CD8-positive, alpha-beta memory T cell (primary cell): ENCODE measurements at regions not wholly inside any gene's neighbourhood (a gene's known extent, or its start where the extent isn't known, plus 50 kb on each side); places are given as distances from the start of the nearest gene placed in this dataset.
"Not testable (repeated sequence)": the region's sequence is repeated elsewhere in the genome, so short reads cannot be mapped to it uniquely, and the experiment has no call there.

Experiments used
- CTCF ChIA-PET: fragments of 350-600 bp; sonication (Branson Sonifier 250); formaldehyde crosslinking; loops from one replicate; lab custom pipeline; 2021; ENCODE audit warnings: antibody characterized with exemption; lab: Charles Lee
- POLR2A ChIA-PET: fragments of 350-600 bp; sonication (Branson Sonifier 250); formaldehyde crosslinking; loops from one replicate; lab custom pipeline; 2021; ENCODE audit warnings: antibody characterized with exemption; lab: Charles Lee
- DNase-seq, 5 donors: peaks; one replicate each; pipeline versions ENCODE4 v3.0.0 to v3.0.0-alpha.2; 2020 to 2022; ENCODE audit warnings: mixed read lengths in 1 of 5
- H3K27ac ChIP-seq: one replicate; pipeline ENCODE4 v1.7.0; 2013; ENCODE audit warnings: low read depth, mild to moderate bottlenecking, low read length, moderate library complexity
- H3K27me3 ChIP-seq: 2 replicates; pipeline ENCODE4 v1.7.0; 2013; ENCODE audit warnings: low read length, mild to moderate bottlenecking; ENCODE audit not compliant: insufficient read depth, poor library complexity, severe bottlenecking
- H3K36me3 ChIP-seq: 2 replicates; pipeline ENCODE4 v1.7.0; 2013; ENCODE audit warnings: mild to moderate bottlenecking, low read length, moderate library complexity; ENCODE audit not compliant: insufficient read depth
- H3K4me1 ChIP-seq: 2 replicates; pipeline ENCODE4 v1.7.0; 2013; ENCODE audit warnings: mild to moderate bottlenecking, low read length, moderate library complexity; ENCODE audit not compliant: insufficient read depth
- H3K4me3 ChIP-seq: 2 replicates; pipeline ENCODE4 v1.7.0; 2013; ENCODE audit warnings: mild to moderate bottlenecking, low read length
- H3K9me3 ChIP-seq: 2 replicates; pipeline ENCODE4 v1.7.0; 2013; ENCODE audit warnings: mild to moderate bottlenecking, low read length
- H3K27ac Mint-ChIP-seq, 8 donors: one replicate each; pipeline ENCODE4 v1.8.0; 2020 to 2021; ENCODE audit warnings: mixed read lengths in 8 of 8, mild to moderate bottlenecking in 6 of 8, inconsistent platforms in 3 of 8, moderate library complexity in 3 of 8
- H3K27me3 Mint-ChIP-seq, 2 donors: one replicate each; pipeline ENCODE4 v1.8.0; 2020 to 2021; ENCODE audit warnings: mixed read lengths in 2 of 2, mild to moderate bottlenecking in 1 of 2, moderate library complexity in 1 of 2
- H3K36me3 Mint-ChIP-seq, 3 donors: one replicate each; pipeline ENCODE4 v1.8.0; 2020 to 2021; ENCODE audit warnings: mixed read lengths in 3 of 3, inconsistent platforms in 1 of 3, mild to moderate bottlenecking in 1 of 3
- H3K4me1 Mint-ChIP-seq, 3 donors: one replicate each; pipeline ENCODE4 v1.8.0; 2020 to 2021; ENCODE audit warnings: mixed read lengths in 3 of 3, inconsistent platforms in 1 of 3, mild to moderate bottlenecking in 1 of 3
- H3K4me3 Mint-ChIP-seq, 7 donors: one replicate each; pipeline ENCODE4 v1.8.0; 2020 to 2021; ENCODE audit warnings: mixed read lengths in 7 of 7, mild to moderate bottlenecking in 6 of 7, moderate library complexity in 4 of 7, inconsistent platforms in 2 of 7
- H3K9me3 Mint-ChIP-seq, 5 donors: one replicate each; pipeline ENCODE4 v1.8.0; 2020 to 2022; ENCODE audit warnings: mixed read lengths in 5 of 5, mild to moderate bottlenecking in 3 of 5, moderate library complexity in 2 of 5, inconsistent platforms in 1 of 5

- DNase-seq, H3K4me1 ChIP-seq, H3K36me3 Mint-ChIP-seq, H3K9me3 Mint-ChIP-seq, H3K4me3 Mint-ChIP-seq, H3K27ac Mint-ChIP-seq, POLR2A ChIA-PET, H3K36me3 ChIP-seq, H3K27ac ChIP-seq, H3K4me3 ChIP-seq, H3K27me3 Mint-ChIP-seq, CTCF ChIA-PET, H3K4me1 Mint-ChIP-seq, H3K9me3 ChIP-seq, H3K27me3 ChIP-seq: not testable (repeated sequence)
Measured at GRCh38 chrY:18858484-18859191, 85.1 kb upstream of the HSFY2 start.

- H3K4me1 ChIP-seq, H3K36me3 Mint-ChIP-seq, H3K36me3 ChIP-seq, POLR2A ChIA-PET, H3K27ac Mint-ChIP-seq, H3K4me1 Mint-ChIP-seq, H3K4me3 Mint-ChIP-seq, H3K9me3 Mint-ChIP-seq, H3K27me3 ChIP-seq, DNase-seq, H3K4me3 ChIP-seq, CTCF ChIA-PET, H3K27ac ChIP-seq, H3K27me3 Mint-ChIP-seq, H3K9me3 ChIP-seq: not testable (repeated sequence)
Measured at GRCh38 chrY:18855184-18855583, 81.6 kb upstream of the HSFY2 start.

GRCh38 chrY:18853323-18853722 lies 79.8 kb upstream of the HSFY2 start:
- H3K27me3 Mint-ChIP-seq, H3K4me3 Mint-ChIP-seq, H3K4me1 Mint-ChIP-seq, H3K36me3 ChIP-seq, H3K9me3 ChIP-seq, H3K36me3 Mint-ChIP-seq, DNase-seq, H3K9me3 Mint-ChIP-seq, POLR2A ChIA-PET, H3K4me1 ChIP-seq, H3K27me3 ChIP-seq, CTCF ChIA-PET, H3K27ac Mint-ChIP-seq, H3K27ac ChIP-seq, H3K4me3 ChIP-seq: not testable (repeated sequence)

GRCh38 chrY:18836643-18837042 lies 63.1 kb upstream of the HSFY2 start:
- H3K27me3 ChIP-seq, H3K9me3 Mint-ChIP-seq, H3K4me3 ChIP-seq, H3K4me3 Mint-ChIP-seq, DNase-seq, POLR2A ChIA-PET, H3K36me3 ChIP-seq, H3K27me3 Mint-ChIP-seq, H3K27ac Mint-ChIP-seq, H3K4me1 Mint-ChIP-seq, H3K4me1 ChIP-seq, H3K9me3 ChIP-seq, H3K27ac ChIP-seq, H3K36me3 Mint-ChIP-seq, CTCF ChIA-PET: not testable (repeated sequence)
